Suprapubic skin (tissue), 3 donors: ENCODE measurements at regions not wholly inside any gene's neighbourhood (a gene's known extent, or its start where the extent isn't known, plus 50 kb on each side); places are given as distances from the start of the nearest gene placed in this dataset.

Source experiments
- CTCF ChIP-seq, 2 donors: fragments of 200-600 bp in 1 of 2; fragments of 450-650 bp in 1 of 2; sonication (generic) in 1 of 2; IDR thresholded peaks; one replicate each; pipeline ENCODE4 v1.5.1; 2016 to 2019; ENCODE audit warnings: antibody characterized with exemption in 2 of 2, mild to moderate bottlenecking in 1 of 2, moderate library complexity in 1 of 2
- POLR2AphosphoS5 ChIP-seq, 3 donors: sonication (generic); formaldehyde crosslinking; IDR thresholded peaks; one replicate each; pipeline ENCODE4 v1.6.1; 2017; ENCODE audit warnings: antibody characterized with exemption in 3 of 3

DNA sequence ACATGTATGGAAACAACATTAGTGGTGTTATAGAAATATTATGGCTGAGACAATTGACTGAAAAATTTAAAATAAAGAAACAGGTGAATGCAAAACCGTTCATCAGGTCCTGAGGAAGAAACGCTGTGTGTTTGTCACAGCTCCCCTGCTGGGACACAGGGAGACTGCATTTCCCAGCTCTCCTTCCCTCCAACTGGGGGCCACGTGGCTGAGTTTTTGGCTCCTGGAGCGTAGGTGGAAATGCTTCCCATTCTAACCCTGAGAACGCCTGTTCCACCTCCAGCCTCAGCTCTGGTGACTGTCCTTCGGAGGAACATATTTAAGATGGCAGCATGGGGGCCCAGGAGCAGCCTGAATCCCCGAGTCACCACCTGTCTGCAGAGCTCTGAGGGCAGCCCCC lies 398.6 kb downstream of the BRD1 start:
- TF ChIP-seq CTCF (IDR thresholded peaks at IDR 0.05) (no peak), POLR2AphosphoS5 (IDR thresholded peaks at IDR 0.05) (no peak)
